H9 (cell line): ENCODE measurements at regions not wholly inside any gene's neighbourhood (a gene's known extent, or its start where the extent isn't known, plus 50 kb on each side); places are given as distances from the start of the nearest gene placed in this dataset.

Experiments
- DNase-seq: peaks from one replicate; pipeline ENCODE4 v3.0.0-alpha.2; 2017
- H2AFZ ChIP-seq: one replicate; pipeline ENCODE4 v1.6.1; 2013; ENCODE audit warnings: mild to moderate bottlenecking, low read length, control low read depth, moderate library complexity
- H2AK5ac ChIP-seq: 2 replicates; pipeline ENCODE4 v1.6.1; 2013; ENCODE audit warnings: low read length, control low read depth, mixed read lengths; ENCODE audit not compliant: insufficient read length
- H2BK120ac ChIP-seq: one replicate; pipeline ENCODE4 v1.6.1; 2013; ENCODE audit warnings: low read depth, mild to moderate bottlenecking, low read length, control low read depth, inconsistent platforms; ENCODE audit not compliant: poor library complexity, severe bottlenecking
- H2BK12ac ChIP-seq: 2 replicates; pipeline ENCODE4 v1.6.1; 2013; ENCODE audit warnings: low read length, control low read depth, mixed read lengths, low read depth; ENCODE audit not compliant: insufficient read length
- H2BK15ac ChIP-seq: 2 replicates; pipeline ENCODE4 v1.6.1; 2013; ENCODE audit warnings: low read depth, low read length, control low read depth
- H2BK20ac ChIP-seq: one replicate; pipeline ENCODE4 v1.6.1; 2013; ENCODE audit warnings: low read depth, mild to moderate bottlenecking, low read length, control low read depth, inconsistent platforms; ENCODE audit not compliant: poor library complexity, severe bottlenecking
- H2BK5ac ChIP-seq: 2 replicates; pipeline ENCODE4 v1.6.1; 2013; ENCODE audit warnings: low read length, control low read depth, mixed read lengths; ENCODE audit not compliant: insufficient read length
- H3K14ac ChIP-seq: 2 replicates; pipeline ENCODE4 v1.6.1; 2013; ENCODE audit warnings: low read length, control low read depth; ENCODE audit not compliant: insufficient read depth
- H3K18ac ChIP-seq: 2 replicates; pipeline ENCODE4 v1.6.1; 2013; ENCODE audit warnings: low read depth, mild to moderate bottlenecking, mixed read lengths, low read length, control low read depth; ENCODE audit not compliant: insufficient read length
- H3K23ac ChIP-seq: 2 replicates; pipeline ENCODE4 v1.6.1; 2013; ENCODE audit warnings: low read length, control low read depth, mixed read lengths, low read depth; ENCODE audit not compliant: insufficient read length
- H3K23me2 ChIP-seq: 2 replicates; pipeline ENCODE4 v1.6.1; 2013; ENCODE audit warnings: low read depth, mild to moderate bottlenecking, mixed read lengths, low read length, control low read depth; ENCODE audit not compliant: insufficient read length, poor library complexity, severe bottlenecking
- H3K27ac ChIP-seq: 2 replicates; pipeline ENCODE4 v1.5.1; 2013; ENCODE audit warnings: low read length, control low read depth, mixed read lengths, low read depth; ENCODE audit not compliant: insufficient read length
- H3K27me3 ChIP-seq: 2 replicates; pipeline ENCODE4 v1.6.1; 2013; ENCODE audit warnings: low read length, control low read depth, inconsistent platforms; ENCODE audit not compliant: insufficient read depth
- H3K4ac ChIP-seq: 2 replicates; pipeline ENCODE4 v1.6.1; 2013; ENCODE audit warnings: low read depth, mild to moderate bottlenecking, control low read depth, inconsistent platforms, low read length, moderate library complexity
- H3K4me1 ChIP-seq: 2 replicates; pipeline ENCODE4 v1.6.1; 2013; ENCODE audit warnings: low read length, control low read depth, inconsistent platforms; ENCODE audit not compliant: insufficient read depth
- H3K4me2 ChIP-seq: 2 replicates; pipeline ENCODE4 v1.6.1; 2013; ENCODE audit warnings: low read length, control low read depth, mixed read lengths; ENCODE audit not compliant: insufficient read length, insufficient read depth
- H3K56ac ChIP-seq: 2 replicates; pipeline ENCODE4 v1.6.1; 2013; ENCODE audit warnings: low read depth, mild to moderate bottlenecking, mixed read lengths, low read length, control low read depth; ENCODE audit not compliant: insufficient read length
- H3K79me1 ChIP-seq: 2 replicates; pipeline ENCODE4 v1.6.1; 2013; ENCODE audit warnings: low read depth, mild to moderate bottlenecking, moderate library complexity, low read length, control low read depth, inconsistent platforms; ENCODE audit not compliant: insufficient read depth, poor library complexity, severe bottlenecking
- H3K79me2 ChIP-seq: 2 replicates; pipeline ENCODE4 v1.6.1; 2013; ENCODE audit warnings: low read length, control low read depth, inconsistent platforms; ENCODE audit not compliant: insufficient read depth
- H3K9ac ChIP-seq: 2 replicates; pipeline ENCODE4 v1.6.1; 2013; ENCODE audit warnings: low read length, control low read depth, mixed read lengths; ENCODE audit not compliant: insufficient read length; ENCODE audit errors: extremely low read depth
- H3K9me3 ChIP-seq: one replicate; pipeline ENCODE4 v1.6.1; 2013; ENCODE audit warnings: low read depth, low read length, inconsistent platforms; ENCODE audit not compliant: control insufficient read depth
- H3T11ph ChIP-seq: one replicate; pipeline ENCODE4 v1.6.1; 2013; ENCODE audit warnings: mild to moderate bottlenecking, low read length, control low read depth, inconsistent platforms
- H4K20me1 ChIP-seq: one replicate; pipeline ENCODE4 v1.6.1; 2013; ENCODE audit not compliant: control insufficient read depth, insufficient read length, insufficient read depth
- H4K5ac ChIP-seq: 2 replicates; pipeline ENCODE4 v1.6.1; 2013; ENCODE audit warnings: low read depth, mild to moderate bottlenecking, mixed read lengths, low read length, control low read depth; ENCODE audit not compliant: insufficient read length
- H4K8ac ChIP-seq: replicated peaks from 2 replicates; pipeline ENCODE4 v1.6.1; 2013; ENCODE audit warnings: low read length, control low read depth, mixed read lengths, low read depth; ENCODE audit not compliant: insufficient read length
- H4K91ac ChIP-seq: 2 replicates; pipeline ENCODE4 v1.6.1; 2013; ENCODE audit warnings: low read depth, mild to moderate bottlenecking, moderate library complexity, mixed read lengths, low read length, control low read depth; ENCODE audit not compliant: insufficient read length
- H3K27ac Mint-ChIP-seq, 3 experiments: 2 replicates in 2 of 3; 3 replicates in 1 of 3; pipeline ENCODE4 v1.8.0; 2020 to 2021; ENCODE audit warnings: mixed read lengths in 3 of 3, mild to moderate bottlenecking in 1 of 3, moderate library complexity in 1 of 3
- H3K27me3 Mint-ChIP-seq: 2 replicates; pipeline ENCODE4 v1.8.0; 2021; ENCODE audit warnings: low read depth, mild to moderate bottlenecking, moderate library complexity, mixed read lengths
- H3K36me3 Mint-ChIP-seq, 3 experiments: 2 replicates in 2 of 3; 3 replicates in 1 of 3; pipeline ENCODE4 v1.8.0; 2020 to 2021; ENCODE audit warnings: low read depth in 3 of 3, mixed read lengths in 3 of 3; ENCODE audit not compliant: insufficient read depth in 1 of 3
- H3K4me1 Mint-ChIP-seq, 2 experiments: 2 replicates each; pipeline ENCODE4 v1.8.0; 2020; ENCODE audit warnings: mixed read lengths in 2 of 2
- H3K4me3 Mint-ChIP-seq, 2 experiments: 2 replicates in 1 of 2; 3 replicates in 1 of 2; pipeline ENCODE4 v1.8.0; 2020 to 2021; ENCODE audit warnings: mild to moderate bottlenecking in 2 of 2, mixed read lengths in 2 of 2, moderate library complexity in 1 of 2
- H3K9me3 Mint-ChIP-seq, 2 experiments: 2 replicates in 1 of 2; 3 replicates in 1 of 2; pipeline ENCODE4 v1.8.0; 2020; ENCODE audit warnings: mild to moderate bottlenecking in 2 of 2, mixed read lengths in 2 of 2, moderate library complexity in 1 of 2
- WGBS: extraction: QIAGEN DNeasy Blood & Tissue Kit; methylation state at CpG from one replicate; pipeline ENCODE4 v1.1.7; 2013; ENCODE audit warnings: missing lambda C conversion rate, low lambda C conversion rate, mixed read lengths; ENCODE audit not compliant: insufficient read length; ENCODE audit errors: extremely low coverage; 5-methylcytosine and 5-hydroxymethylcytosine counted together
- TF ChIP-seq, protein P1 (sequence below): fragments of 200-600 bp; sonication (generic); conservative IDR thresholded peaks from 3 replicates; pipeline ENCODE4 v1.8.0; 2021; ENCODE audit warnings: antibody characterized with exemption, mild to moderate bottlenecking

DNA sequence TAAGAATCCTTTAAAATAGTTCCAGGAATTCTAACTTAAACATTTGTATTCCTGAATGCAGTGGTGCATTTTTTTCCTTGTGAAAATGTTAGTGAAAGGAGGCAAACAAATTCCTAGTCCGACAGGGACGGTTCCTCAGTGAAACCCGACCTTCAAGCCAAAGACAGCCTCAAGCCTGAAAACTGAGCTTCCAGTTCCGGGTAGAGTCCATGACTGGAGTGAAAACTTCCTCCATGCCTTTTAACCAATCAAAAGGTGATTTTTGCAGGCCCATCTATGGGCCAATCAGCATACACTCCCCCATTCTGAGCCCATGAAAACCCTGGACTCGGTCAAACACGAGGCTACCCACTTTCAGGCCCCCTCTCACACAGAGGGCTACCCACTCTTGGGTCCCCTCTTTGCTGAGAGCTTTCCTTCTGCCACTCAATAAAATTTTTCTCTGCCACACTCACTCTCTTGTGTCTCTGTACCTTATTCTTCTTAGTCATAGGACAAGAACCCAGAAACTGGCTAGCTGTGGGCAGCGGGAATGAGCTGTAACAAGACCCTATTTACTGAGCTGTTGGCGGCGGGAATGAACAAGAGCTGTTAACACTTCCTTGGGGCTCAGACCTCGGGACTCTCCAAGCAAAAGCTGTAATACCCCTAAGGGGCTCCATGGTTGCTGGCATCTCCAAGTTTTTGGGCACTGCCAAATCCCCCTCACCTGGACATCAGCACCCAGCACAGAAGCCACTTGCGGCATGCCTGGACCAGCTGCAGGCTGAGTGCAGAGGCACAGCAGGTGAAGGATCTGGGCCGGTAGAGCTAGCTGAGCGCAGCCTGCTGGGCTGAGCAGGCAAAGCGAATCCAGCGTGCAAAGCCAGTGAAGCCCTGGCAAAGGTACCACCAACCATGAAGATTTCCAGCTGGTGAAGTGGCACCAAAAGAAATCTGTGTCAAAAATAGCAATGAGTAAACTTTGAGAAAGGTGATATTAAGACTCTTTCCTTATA lies 598.8 kb downstream of the MCTP2 start:
- H2BK5ac ChIP-seq, result no peak overlapping the region
- H3K14ac ChIP-seq, result no peak overlapping the region
- H3K56ac ChIP-seq, result no peak overlapping the region
- H3K9ac ChIP-seq, result no peak overlapping the region
- H3K4ac ChIP-seq, result no peak overlapping the region
- H3K79me2 ChIP-seq, result no peaks in the 10 kb centered on the region
- Mint-ChIP-seq H3K4me3 (no peak overlapping the region), H3K9me3 (peaks cover 0 to 4% of the 10 kb centered on the region in 2 experiments; a peak in 1 of 5 replicates), H3K27ac (no peak overlapping the region), H3K4me1 (0 out of 4 replicates have a peak, but pooled peaks cover 0 to 3% of the 10 kb centered on the region in 2 experiments), H3K36me3 (peaks cover 0 to 5% (median 0%) of the 10 kb centered on the region in 3 experiments; a peak in 3 of 7 replicates), H3K27me3 (no peaks in the 10 kb centered on the region)
- H3K23ac ChIP-seq, result no peak overlapping the region
- no peak overlapping the region for H2BK12ac ChIP-seq
- no CpG with 5 or more reads among the region's 15 CpGs for WGBS
- no peak overlapping the region for H2BK20ac ChIP-seq
- H3K18ac ChIP-seq, result no peak overlapping the region
- no peak overlapping the region for H2AK5ac ChIP-seq
- DNase-seq, result peak; percentile 49
- H3K79me1 ChIP-seq, result no peaks in the 10 kb centered on the region
- H4K91ac ChIP-seq, result no peak overlapping the region
- H4K8ac ChIP-seq, result no peak overlapping the region
- no peaks in the 10 kb centered on the region for H4K20me1 ChIP-seq
- H3K27ac ChIP-seq, result no peak overlapping the region
- no peaks in the 10 kb centered on the region for H3K23me2 ChIP-seq
- no peak overlapping the region for H2BK120ac ChIP-seq
- H3K4me1 ChIP-seq, result no peaks in the 10 kb centered on the region
- H2BK15ac ChIP-seq, result no peak overlapping the region
- H3K9me3 ChIP-seq, result no peaks in the 10 kb centered on the region
- no peak overlapping the region for H3K4me2 ChIP-seq
- no peak overlapping the region for H3T11ph ChIP-seq
- H3K27me3 ChIP-seq, result no peaks in the 10 kb centered on the region
- TF ChIP-seq, protein P1, sequence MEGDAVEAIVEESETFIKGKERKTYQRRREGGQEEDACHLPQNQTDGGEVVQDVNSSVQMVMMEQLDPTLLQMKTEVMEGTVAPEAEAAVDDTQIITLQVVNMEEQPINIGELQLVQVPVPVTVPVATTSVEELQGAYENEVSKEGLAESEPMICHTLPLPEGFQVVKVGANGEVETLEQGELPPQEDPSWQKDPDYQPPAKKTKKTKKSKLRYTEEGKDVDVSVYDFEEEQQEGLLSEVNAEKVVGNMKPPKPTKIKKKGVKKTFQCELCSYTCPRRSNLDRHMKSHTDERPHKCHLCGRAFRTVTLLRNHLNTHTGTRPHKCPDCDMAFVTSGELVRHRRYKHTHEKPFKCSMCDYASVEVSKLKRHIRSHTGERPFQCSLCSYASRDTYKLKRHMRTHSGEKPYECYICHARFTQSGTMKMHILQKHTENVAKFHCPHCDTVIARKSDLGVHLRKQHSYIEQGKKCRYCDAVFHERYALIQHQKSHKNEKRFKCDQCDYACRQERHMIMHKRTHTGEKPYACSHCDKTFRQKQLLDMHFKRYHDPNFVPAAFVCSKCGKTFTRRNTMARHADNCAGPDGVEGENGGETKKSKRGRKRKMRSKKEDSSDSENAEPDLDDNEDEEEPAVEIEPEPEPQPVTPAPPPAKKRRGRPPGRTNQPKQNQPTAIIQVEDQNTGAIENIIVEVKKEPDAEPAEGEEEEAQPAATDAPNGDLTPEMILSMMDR, result no peak
- H2AFZ ChIP-seq, result no peak overlapping the region
- no peak overlapping the region for H4K5ac ChIP-seq
